Middle frontal gyrus (tissue), 1 donor: ENCODE measurements at regions not wholly inside any gene's neighbourhood (a gene's known extent, or its start where the extent isn't known, plus 50 kb on each side); places are given as distances from the start of the nearest gene placed in this dataset.

Experiments
- DNase-seq: peaks from one replicate; pipeline ENCODE4 v3.0.0-alpha.2; 2015; ENCODE audit warnings: low spot score; ENCODE audit errors: extremely low spot score

GRCh38 chr9:105860516-105860915 lies 166.2 kb downstream of the TMEM38B start:
- no peak for DNase-seq

- no peak for DNase-seq
Measured at GRCh38 chr9:105861972-105862371, 167.6 kb downstream of the TMEM38B start.

GRCh38 chr9:105864248-105864898 lies 170.0 kb downstream of the TMEM38B start:
- no peak for DNase-seq

- no peak for DNase-seq
Measured at GRCh38 chr9:105865285-105865684, 170.9 kb downstream of the TMEM38B start.

GRCh38 chr9:105871540-105871939 lies 177.2 kb downstream of the TMEM38B start:
- DNase-seq, result no peak

- DNase-seq, result no peak
Measured at GRCh38 chr9:105873801-105874200, 179.5 kb downstream of the TMEM38B start.

- DNase-seq, result no peak
Measured at GRCh38 chr9:105877721-105878120, 183.4 kb downstream of the TMEM38B start.

GRCh38 chr9:105879181-105879580 lies 184.8 kb downstream of the TMEM38B start:
- DNase-seq, result no peak

- DNase-seq, result no peak
Measured at GRCh38 chr9:105880517-105880916, 186.2 kb downstream of the TMEM38B start.

- DNase-seq, result no peak
Measured at GRCh38 chr9:105881021-105881420, 186.7 kb downstream of the TMEM38B start.

GRCh38 chr9:105881654-105882349 lies 187.5 kb downstream of the TMEM38B start:
- peak; percentile 49 for DNase-seq

- DNase-seq, result no peak
Measured at GRCh38 chr9:105883847-105884246, 189.5 kb downstream of the TMEM38B start.

GRCh38 chr9:105884416-105884815 lies 190.1 kb downstream of the TMEM38B start:
- no peak for DNase-seq

- no peak for DNase-seq
Measured at GRCh38 chr9:105886136-105886535, 191.8 kb downstream of the TMEM38B start.

GRCh38 chr9:105887679-105888078 lies 193.3 kb downstream of the TMEM38B start:
- no peak for DNase-seq

- DNase-seq, result no peak
Measured at GRCh38 chr9:105890046-105890822, 195.9 kb downstream of the TMEM38B start.

- no peak for DNase-seq
Measured at GRCh38 chr9:105900123-105900522, 205.8 kb downstream of the TMEM38B start.

GRCh38 chr9:105901514-105902109 lies 207.3 kb downstream of the TMEM38B start:
- no peak for DNase-seq

- DNase-seq, result no peak
Measured at GRCh38 chr9:105908069-105908468, 213.7 kb downstream of the TMEM38B start.

GRCh38 chr9:105911104-105911911 lies 217.0 kb downstream of the TMEM38B start:
- DNase-seq, result no peak
